HAP-1 (cell line): ENCODE measurements at regions not wholly inside any gene's neighbourhood (a gene's known extent, or its start where the extent isn't known, plus 50 kb on each side); places are given as distances from the start of the nearest gene placed in this dataset.
A peak's percentile ranks its signal among the peaks of the same experiment; 100 is the strongest.

Experiments
- DNase-seq, 2 experiments: peaks; one replicate each; pipeline ENCODE4 v3.0.0-alpha.2; 2016 to 2020; ENCODE audit warnings: low spot score in 2 of 2
- H3K27me3 ChIP-seq: fragments of 250-450 bp; sonication (Bioruptor Pico); 2 replicates; pipeline ENCODE4 v1.5.1; 2020; ENCODE audit warnings: low read depth, mild to moderate bottlenecking, moderate library complexity
- H3K36me3 ChIP-seq: fragments of 250-450 bp; sonication (Bioruptor Pico); replicated peaks from 2 replicates; pipeline ENCODE4 v1.5.1; 2020; ENCODE audit warnings: mild to moderate bottlenecking
- H3K4me1 ChIP-seq: fragments of 250-450 bp; sonication (Bioruptor Pico); 2 replicates; pipeline ENCODE4 v1.5.1; 2020; ENCODE audit warnings: mild to moderate bottlenecking
- H3K4me3 ChIP-seq: fragments of 250-450 bp; sonication (Bioruptor Pico); 2 replicates; pipeline ENCODE4 v1.5.1; 2020; ENCODE audit warnings: mild to moderate bottlenecking, moderate library complexity
- H3K9me3 ChIP-seq: fragments of 250-450 bp; sonication (Bioruptor Pico); 2 replicates; pipeline ENCODE4 v1.5.1; 2020; ENCODE audit warnings: mild to moderate bottlenecking, moderate library complexity
- in situ Hi-C: fragments of 300-500 bp; cut with MboI; formaldehyde crosslinking; loops from 3 replicates; pipeline ENCODE4 v1.14.3; 2020; ENCODE audit warnings: low sequenced_read_pairs, inconsistent platforms, mixed read lengths

DNA sequence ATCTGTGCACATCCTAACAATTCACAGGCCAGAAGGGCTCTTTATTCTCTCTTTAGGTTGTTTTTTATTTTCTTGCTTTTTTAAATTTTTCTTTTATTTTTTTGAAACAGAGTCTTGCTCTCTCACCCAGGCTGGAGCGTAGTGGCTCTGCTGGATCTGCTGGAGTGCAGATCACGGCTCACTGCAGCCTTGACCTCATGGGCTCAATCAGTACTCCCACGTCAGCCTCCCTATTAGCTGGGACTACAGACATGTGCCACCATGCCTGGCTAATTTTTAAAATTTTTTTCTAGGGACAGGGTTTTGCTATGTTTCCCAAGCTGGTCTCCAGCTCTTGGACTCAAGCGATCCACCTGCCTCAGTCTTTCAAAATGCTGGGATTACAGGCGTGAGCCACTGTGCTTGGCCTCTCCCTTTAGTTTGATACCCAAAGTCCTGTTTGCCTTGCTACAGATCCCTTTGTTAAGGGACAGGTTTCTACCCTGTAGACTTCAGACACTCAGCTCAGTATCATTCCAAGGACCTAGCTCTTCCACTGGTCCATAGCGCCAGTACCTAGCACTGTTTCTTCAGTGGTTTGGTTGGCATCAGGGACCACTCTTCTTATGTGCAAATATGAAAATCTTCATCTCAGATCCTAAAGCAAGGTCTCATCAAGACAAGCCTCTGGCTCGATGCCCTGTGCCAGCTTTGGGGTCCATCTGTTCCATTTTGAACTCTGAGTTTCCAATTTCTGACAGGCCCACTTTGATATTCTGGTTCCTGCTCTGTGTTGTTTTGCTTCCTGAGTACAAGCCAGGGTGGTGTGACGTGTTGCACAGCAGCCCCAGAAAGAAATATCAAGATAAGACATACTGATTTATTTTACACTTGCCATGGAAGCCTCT, 211.7 kb downstream of the FAT3 start:
- H3K36me3 ChIP-seq, result no peaks in the 10 kb centered on the region
- H3K4me3 ChIP-seq, result no peak overlapping the region
- H3K4me1 ChIP-seq, result no peaks in the 10 kb centered on the region; the same call in 1 of the 2 replicates
- no peaks in the 10 kb centered on the region for H3K27me3 ChIP-seq
- H3K9me3 ChIP-seq, result no peaks in the 10 kb centered on the region
- in situ Hi-C loops, result no loop called here
- DNase-seq, result no peak

DNA sequence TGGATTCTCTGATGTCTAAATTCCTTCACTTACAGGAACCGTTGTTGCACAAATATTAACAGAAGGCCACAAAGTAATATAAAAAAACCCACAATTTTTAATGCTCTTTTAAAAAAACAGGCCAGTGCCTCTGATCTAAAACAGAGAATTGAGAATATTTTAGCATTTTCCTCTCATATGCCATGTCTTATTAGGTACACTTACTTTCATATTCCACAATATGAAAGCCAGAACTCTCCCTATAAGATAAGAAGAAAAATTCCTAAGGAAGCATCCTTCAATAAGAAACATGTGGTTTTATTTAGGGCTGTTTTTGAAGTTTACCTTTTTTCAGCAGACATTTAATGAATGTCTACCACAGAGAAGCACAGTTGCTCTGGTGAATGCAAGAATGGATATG, 214.5 kb downstream of the FAT3 start:
- no peaks in the 10 kb centered on the region for H3K27me3 ChIP-seq
- H3K36me3 ChIP-seq, result no peaks in the 10 kb centered on the region
- H3K4me1 ChIP-seq, result no peaks in the 10 kb centered on the region; the same call in 1 of the 2 replicates
- no peak for DNase-seq
- in situ Hi-C loops, result no loop called here
- no peaks in the 10 kb centered on the region for H3K9me3 ChIP-seq
- H3K4me3 ChIP-seq, result no peak overlapping the region

DNA sequence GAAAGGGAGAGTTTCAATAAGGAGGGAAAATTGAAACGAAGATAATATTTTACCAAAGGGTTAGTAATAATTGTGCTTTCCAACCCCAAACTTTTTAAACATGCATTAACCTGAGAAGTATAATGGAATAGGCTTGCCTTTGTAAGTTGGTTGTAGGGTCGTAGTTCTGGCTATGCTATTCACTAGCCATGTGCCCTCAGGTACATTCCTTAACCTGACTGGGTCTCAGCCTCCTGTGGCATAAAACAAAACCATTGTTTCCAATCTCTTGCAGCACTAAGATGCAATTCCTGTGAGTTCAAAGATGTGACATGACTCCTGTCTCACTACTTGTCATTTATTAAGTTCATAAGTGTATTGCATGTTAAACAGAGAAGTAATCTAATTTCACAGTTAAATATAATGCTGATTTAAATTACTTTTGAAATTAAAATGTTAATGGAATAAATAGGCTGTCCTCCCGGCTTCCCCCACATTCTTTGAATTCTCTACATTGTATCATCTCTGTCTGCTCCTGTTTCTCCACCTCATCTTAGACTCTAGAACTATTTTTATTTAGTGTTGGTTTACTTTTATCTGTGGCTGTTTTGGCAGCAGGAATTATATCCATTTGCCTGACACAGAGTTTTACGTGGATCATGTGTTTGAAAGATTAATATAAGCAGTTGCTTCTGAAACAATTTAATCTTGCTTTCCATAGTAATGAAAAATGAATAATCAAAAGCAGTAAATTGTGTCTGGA, 216.3 kb downstream of the FAT3 start:
- no peaks in the 10 kb centered on the region for H3K27me3 ChIP-seq
- no peaks in the 10 kb centered on the region; the same call in 1 of the 2 replicates for H3K4me1 ChIP-seq
- in situ Hi-C loops, result no loop called here
- no peaks in the 10 kb centered on the region for H3K9me3 ChIP-seq
- H3K36me3 ChIP-seq, result no peaks in the 10 kb centered on the region
- no peak overlapping the region for H3K4me3 ChIP-seq
- peak in 1 of 2 experiments; percentile 4 for DNase-seq

DNA sequence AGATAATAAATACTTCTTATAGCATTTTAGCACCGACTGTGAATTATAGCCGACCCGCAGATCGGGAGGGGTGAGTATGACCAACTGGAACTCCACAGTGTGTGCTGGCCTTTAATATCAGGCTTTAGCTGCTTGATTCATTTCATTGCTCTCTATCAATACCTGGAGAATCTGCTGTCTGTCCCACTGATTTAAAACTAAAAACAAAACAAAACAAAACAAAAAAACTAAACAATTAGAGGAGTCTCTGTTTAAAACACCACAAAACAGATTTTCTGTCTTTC, 216.8 kb downstream of the FAT3 start:
- H3K4me3 ChIP-seq, result no peak overlapping the region
- DNase-seq, result no peak
- no peaks in the 10 kb centered on the region for H3K36me3 ChIP-seq
- H3K4me1 ChIP-seq, result no peaks in the 10 kb centered on the region; the same call in 1 of the 2 replicates
- H3K27me3 ChIP-seq, result no peaks in the 10 kb centered on the region
- H3K9me3 ChIP-seq, result no peaks in the 10 kb centered on the region
- in situ Hi-C loops, result no loop called here

DNA sequence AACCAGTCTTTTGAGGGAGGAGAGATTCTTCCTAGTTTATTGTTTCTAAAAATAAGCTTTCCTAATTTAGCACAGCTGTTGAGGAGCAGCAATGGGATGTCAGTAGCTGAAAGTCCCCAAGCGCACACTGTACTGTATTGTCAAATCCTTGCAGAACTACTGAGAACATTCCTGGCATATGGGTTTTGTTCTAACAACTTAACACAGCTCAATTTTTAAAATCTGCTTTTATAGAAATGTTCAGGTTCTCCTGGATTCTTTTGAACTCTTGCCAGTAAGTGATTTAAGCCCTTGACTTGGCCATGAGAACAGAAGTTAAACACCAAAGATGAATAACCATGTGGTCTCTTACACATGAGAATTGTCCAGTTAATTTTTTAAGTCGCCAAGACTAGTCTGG, 218.6 kb downstream of the FAT3 start:
- Histone ChIP-seq H3K4me3 (no peak overlapping the region), H3K36me3 (no peaks in the 10 kb centered on the region), H3K9me3 (no peaks in the 10 kb centered on the region), H3K27me3 (no peaks in the 10 kb centered on the region), H3K4me1 (no peaks in the 10 kb centered on the region; the same call in 1 of the 2 replicates)
- DNase-seq, result no peak
- in situ Hi-C loops, result no loop called here

DNA sequence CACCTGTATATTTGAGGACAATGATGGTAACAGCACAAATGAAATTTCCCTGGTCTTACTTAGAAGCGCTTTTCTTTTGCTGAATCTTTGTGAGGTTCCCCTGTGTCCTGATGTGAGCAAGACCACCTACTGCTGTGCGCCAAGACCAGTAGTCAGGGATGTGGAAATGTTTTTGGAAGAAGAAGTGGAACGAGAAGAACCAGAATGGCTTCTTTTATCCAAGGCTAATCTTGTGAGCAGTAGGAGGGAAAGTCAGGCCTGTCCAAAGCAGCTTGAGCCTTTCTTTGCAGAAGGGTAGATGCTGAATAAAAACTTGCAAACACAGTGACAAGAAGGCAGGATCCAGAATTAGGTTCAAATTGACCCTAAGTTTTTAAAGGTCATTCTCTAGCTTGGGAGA, 223.0 kb downstream of the FAT3 start:
- Histone ChIP-seq H3K27me3 (no peaks in the 10 kb centered on the region), H3K4me3 (no peak overlapping the region), H3K36me3 (no peaks in the 10 kb centered on the region), H3K9me3 (no peaks in the 10 kb centered on the region), H3K4me1 (no peaks in the 10 kb centered on the region)
- no peak for DNase-seq
- in situ Hi-C loops, result no loop called here

DNA sequence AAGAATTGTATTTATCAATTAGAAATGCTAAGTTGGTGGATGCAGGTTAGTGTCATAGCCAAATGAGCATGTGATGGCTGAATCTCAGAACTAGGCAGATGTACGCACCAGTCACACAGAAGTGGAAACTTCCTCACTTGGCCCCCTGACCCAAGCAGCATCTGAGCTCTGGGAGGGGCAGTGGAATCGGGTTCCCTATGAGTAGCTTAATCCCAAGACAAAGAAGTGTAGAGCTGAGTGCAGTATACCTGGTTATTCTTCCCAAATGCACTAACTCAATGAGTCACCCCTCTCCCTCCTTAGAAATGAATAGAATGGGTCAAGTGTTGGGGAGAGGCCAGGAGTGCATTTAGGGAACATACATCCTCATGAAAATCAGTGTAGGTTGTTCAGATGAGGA, 224.6 kb downstream of the FAT3 start:
- in situ Hi-C loops, result no loop called here
- H3K36me3 ChIP-seq, result no peaks in the 10 kb centered on the region
- no peak for DNase-seq
- H3K4me1 ChIP-seq, result no peaks in the 10 kb centered on the region
- no peaks in the 10 kb centered on the region for H3K9me3 ChIP-seq
- no peaks in the 10 kb centered on the region for H3K27me3 ChIP-seq
- H3K4me3 ChIP-seq, result no peak overlapping the region

DNA sequence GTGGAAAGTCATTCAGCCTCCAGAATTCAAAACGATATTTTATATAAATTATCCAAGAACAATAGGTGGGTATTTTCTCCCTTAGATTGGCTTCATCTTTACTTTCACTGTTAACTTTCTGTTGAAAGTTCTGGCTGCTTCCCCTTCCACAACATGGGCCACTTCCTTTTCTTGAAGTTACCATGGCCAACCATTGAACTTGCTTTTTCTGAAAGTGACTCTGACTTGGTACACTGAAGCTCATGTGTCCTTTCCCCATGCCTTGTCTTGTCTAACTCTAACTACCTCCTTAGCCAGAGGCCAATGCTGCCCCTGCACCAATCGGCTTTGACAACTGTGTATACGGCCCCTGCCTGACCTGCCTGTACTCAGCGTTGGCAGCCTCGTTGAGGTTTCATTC, 225.2 kb downstream of the FAT3 start:
- Histone ChIP-seq H3K4me1 (no peaks in the 10 kb centered on the region), H3K4me3 (no peak overlapping the region), H3K36me3 (no peaks in the 10 kb centered on the region), H3K9me3 (no peaks in the 10 kb centered on the region), H3K27me3 (no peaks in the 10 kb centered on the region)
- no peak for DNase-seq
- in situ Hi-C loops, result no loop called here

DNA sequence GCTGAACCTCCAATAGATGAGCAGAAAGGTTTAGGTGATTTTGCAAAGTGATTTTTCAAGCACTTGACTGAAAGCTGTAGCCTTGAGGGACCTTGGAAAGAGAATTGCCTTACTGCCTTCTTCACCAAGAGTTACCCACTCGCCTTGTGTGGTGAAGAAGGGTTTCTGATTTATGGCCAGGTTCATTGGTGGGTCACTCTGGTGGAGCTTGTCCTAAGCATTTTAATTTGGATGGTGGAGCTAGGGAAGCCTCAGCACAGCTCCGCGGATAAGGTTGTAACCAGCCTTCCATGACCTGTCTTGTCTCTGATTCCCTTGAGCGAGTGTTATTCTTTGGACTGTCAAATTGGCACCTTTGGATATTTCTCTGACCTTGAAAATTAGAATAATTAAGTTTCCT, 226.4 kb downstream of the FAT3 start:
- DNase-seq, result no peak
- in situ Hi-C loops, result no loop called here
- no peaks in the 10 kb centered on the region for H3K36me3 ChIP-seq

DNA sequence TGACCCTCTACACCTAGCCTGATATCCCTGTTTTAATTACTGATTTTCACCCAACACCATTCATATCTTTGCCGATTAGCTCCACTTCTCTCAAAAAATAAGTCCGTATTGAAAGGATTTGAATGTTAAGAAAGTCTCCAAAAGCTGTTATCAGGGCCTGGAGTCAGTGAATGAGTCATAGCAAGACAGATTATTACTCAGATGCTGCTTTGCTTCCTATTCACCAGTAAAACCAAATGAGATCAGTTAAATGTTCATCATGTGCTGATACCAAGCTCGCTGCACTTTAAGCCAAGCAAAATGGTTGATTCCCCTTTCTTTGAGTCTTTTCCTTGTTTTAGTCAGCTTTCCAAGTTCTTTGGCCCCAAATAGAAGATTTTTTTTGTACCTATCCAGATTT, 228.4 kb downstream of the FAT3 start:
- no peak overlapping the region for H3K4me3 ChIP-seq
- H3K36me3 ChIP-seq, result no peaks in the 10 kb centered on the region
- H3K27me3 ChIP-seq, result no peaks in the 10 kb centered on the region
- H3K4me1 ChIP-seq, result no peaks in the 10 kb centered on the region
- no peak for DNase-seq
- no peaks in the 10 kb centered on the region for H3K9me3 ChIP-seq
- in situ Hi-C loops, result no loop called here

More for the DNA sequence above, 226.4 kb downstream of the FAT3 start:
- Histone ChIP-seq H3K4me3 (no peak overlapping the region), H3K27me3 (no peaks in the 10 kb centered on the region), H3K9me3 (no peaks in the 10 kb centered on the region), H3K4me1 (no peaks in the 10 kb centered on the region)

DNA sequence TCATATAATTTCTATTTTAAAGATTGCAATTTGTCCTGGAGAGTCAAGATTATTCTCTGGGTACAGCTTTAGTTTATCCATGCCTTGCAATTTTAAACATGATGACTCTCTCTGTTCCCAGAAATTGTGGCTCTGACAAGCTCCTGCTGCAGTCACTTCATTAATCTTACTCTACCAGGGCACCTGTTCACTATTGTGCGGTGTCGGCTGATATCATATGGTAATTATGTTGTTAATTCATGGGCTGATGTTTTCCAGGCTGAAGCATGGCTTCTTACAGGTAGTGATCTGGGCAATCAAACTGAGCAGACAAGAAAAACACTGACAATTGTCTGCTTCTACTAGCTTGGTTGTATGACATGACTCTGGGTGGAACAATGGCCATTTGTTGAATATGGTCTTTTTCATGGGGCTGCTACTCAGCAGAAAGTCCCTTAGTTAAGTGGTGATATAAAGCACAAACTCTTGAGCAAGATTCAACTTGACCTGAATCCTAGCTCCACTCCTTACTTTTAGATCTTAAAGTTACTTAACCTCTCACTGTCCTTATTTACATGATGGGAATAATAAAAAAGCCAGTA, 230.7 kb downstream of the FAT3 start:
- DNase-seq, result no peak
- Histone ChIP-seq H3K27me3 (no peaks in the 10 kb centered on the region), H3K4me1 (no peaks in the 10 kb centered on the region), H3K9me3 (no peaks in the 10 kb centered on the region), H3K36me3 (no peaks in the 10 kb centered on the region), H3K4me3 (no peak overlapping the region)
- in situ Hi-C loops, result no loop called here

DNA sequence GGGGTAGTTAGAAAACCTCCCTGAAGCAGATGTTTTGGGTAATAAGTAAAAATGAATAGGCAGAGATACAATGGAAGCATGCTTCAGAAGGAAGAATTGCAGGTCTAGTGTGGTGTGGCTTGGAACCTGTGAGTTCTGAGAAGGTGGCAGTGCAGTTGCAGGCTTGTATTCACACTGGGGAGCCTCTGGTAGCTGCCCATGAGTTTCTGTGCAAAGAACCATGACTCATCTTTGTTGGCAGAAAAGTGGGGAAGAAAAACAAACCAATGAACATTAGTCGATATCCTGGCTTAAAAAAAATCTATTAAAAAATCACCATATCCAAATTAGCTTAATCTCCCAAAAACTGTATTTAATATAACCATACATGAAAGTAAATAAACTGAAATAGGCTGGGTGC, 232.6 kb downstream of the FAT3 start:
- Histone ChIP-seq H3K9me3 (no peaks in the 10 kb centered on the region), H3K4me1 (no peaks in the 10 kb centered on the region), H3K4me3 (no peak overlapping the region), H3K27me3 (no peaks in the 10 kb centered on the region), H3K36me3 (no peaks in the 10 kb centered on the region)
- no peak for DNase-seq
- in situ Hi-C loops, result no loop called here

DNA sequence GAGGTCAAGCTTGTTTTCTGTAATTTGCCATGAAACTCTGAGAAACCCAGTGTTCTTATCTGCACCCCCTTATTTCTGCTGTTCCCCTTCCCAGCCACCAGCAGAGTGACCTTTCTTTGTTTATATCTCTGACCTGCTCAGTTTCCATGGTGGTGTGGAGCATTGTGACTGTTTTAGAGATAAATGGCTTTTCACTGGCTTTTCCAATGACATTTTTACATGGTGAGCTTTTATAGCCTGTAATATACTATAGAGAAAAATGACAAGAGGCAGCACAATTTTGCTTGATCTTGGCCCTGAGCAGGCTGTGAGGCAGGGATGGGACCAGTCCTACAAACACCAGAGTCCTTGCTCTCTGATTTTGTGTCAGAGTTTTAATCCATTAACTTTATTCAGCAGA, 233.9 kb downstream of the FAT3 start:
- H3K4me1 ChIP-seq, result no peaks in the 10 kb centered on the region
- no peaks in the 10 kb centered on the region for H3K9me3 ChIP-seq

DNA sequence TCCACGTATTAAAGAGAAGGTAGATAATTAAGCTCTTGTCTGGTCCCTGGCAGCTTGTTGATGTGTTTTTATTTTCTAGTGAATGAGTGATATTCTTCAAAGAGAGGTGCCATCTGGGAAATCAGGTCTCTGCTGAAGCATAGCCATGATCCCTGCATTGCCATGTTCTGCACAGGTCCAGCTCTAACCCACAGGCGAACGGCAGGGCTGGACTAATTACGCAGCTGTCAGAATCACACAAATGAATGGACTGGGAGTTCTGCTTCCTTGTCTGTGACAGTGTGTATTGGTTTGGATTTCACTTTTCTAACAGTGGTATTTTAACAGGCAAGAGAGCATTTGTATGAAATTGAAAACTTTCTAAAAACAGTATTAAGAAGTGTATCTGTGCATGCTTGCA, 235.6 kb downstream of the FAT3 start:
- in situ Hi-C loops, result no loop called here
- H3K36me3 ChIP-seq, result no peaks in the 10 kb centered on the region
- no peaks in the 10 kb centered on the region for H3K9me3 ChIP-seq
- no peak for DNase-seq
- H3K4me3 ChIP-seq, result no peak overlapping the region
- no peaks in the 10 kb centered on the region for H3K4me1 ChIP-seq
- peaks cover 7% of the 10 kb centered on the region; the same call in 1 of the 2 replicates for H3K27me3 ChIP-seq

More for the DNA sequence above, 233.9 kb downstream of the FAT3 start:
- Histone ChIP-seq H3K27me3 (0 out of 2 replicates have a peak, but pooled peaks cover 3% of the 10 kb centered on the region), H3K4me3 (no peak overlapping the region), H3K36me3 (no peaks in the 10 kb centered on the region)
- in situ Hi-C loops, result no loop called here
- no peak for DNase-seq
